Right lobe of liver (tissue), 6 donors: ENCODE measurements at regions not wholly inside any gene's neighbourhood (a gene's known extent, or its start where the extent isn't known, plus 50 kb on each side); places are given as distances from the start of the nearest gene placed in this dataset.

Experiments used
- ATAC-seq, 4 donors: fragments of 200-7000 bp; cut with Tn5 transposase; one replicate each; pipeline ENCODE4 v1.9.1; 2020; ENCODE audit warnings: mild to moderate bottlenecking in 4 of 4, moderate library complexity in 4 of 4
- DNase-seq, 3 donors: peaks; one replicate each; pipeline ENCODE4 v3.0.0-alpha.2; 2020
- H3K27ac ChIP-seq, 3 donors: fragments of 200-600 bp; one replicate each; pipeline ENCODE4 v1.8.0; 2022
- H3K27me3 ChIP-seq, 2 donors: fragments of 200-600 bp; one replicate each; pipeline ENCODE4 v1.8.0; 2022
- H3K36me3 ChIP-seq, 4 donors: fragments of 200-600 bp; sonication (generic) in 1 of 4; one replicate each; pipeline versions ENCODE4 v1.5.1 to v1.8.0; 2017 to 2022; ENCODE audit warnings: control low read depth in 1 of 4
- H3K4me1 ChIP-seq, 4 donors: fragments of 200-600 bp; sonication (generic) in 1 of 4; one replicate each; pipeline versions ENCODE4 v1.5.1 to v1.8.0; 2017 to 2022; ENCODE audit warnings: control low read depth in 1 of 4
- H3K4me3 ChIP-seq, 3 donors: fragments of 200-600 bp; one replicate each; pipeline ENCODE4 v1.8.0; 2022
- H3K9me3 ChIP-seq, 4 donors: fragments of 200-600 bp; sonication (generic) in 1 of 4; one replicate each; pipeline versions ENCODE4 v1.5.1 to v1.8.0; 2017 to 2022; ENCODE audit warnings: control low read depth in 1 of 4
- POLR2A ChIP-seq: fragments of 450-650 bp; IDR thresholded peaks from one replicate; pipeline ENCODE4 v1.6.1; 2017; ENCODE audit warnings: antibody characterized with exemption, mild to moderate bottlenecking
- WGBS: methylation state at CpG from one replicate; pipeline ENCODE4 v1.1.6; 2018; ENCODE audit warnings: low coverage, low lambda C conversion rate; ENCODE audit not compliant: insufficient coverage; ENCODE audit errors: missing lambda C conversion rate; 5-methylcytosine and 5-hydroxymethylcytosine counted together
- intact Hi-C, 2 donors: fragments of 100-400 bp; cut with DNase I; formaldehyde crosslinking; loops; one replicate each; pipeline versions ENCODE4 v1.11.2 to v1.14.1; 2022
- TF ChIP-seq, protein P1 (sequence below), 4 donors: fragments of 200-600 bp in 3 of 4; fragments of 450-650 bp in 1 of 4; IDR thresholded peaks; one replicate each; pipeline versions ENCODE4 v1.5.1 to v1.8.0; 2016 to 2022; ENCODE audit warnings: antibody characterized with exemption in 4 of 4, mild to moderate bottlenecking in 2 of 4
- donor health status: DM: no; HTN: yes; CAD: no.
- donor health status: DM: no; HTN: no; CAD: no.
- donor health status: DM: no; HTN: no; CAD: no.
- donor health status: DM: no; HTN: yes; CAD: no.
- donor health status: DM: no; HTN: yes; CAD: no.

DNA sequence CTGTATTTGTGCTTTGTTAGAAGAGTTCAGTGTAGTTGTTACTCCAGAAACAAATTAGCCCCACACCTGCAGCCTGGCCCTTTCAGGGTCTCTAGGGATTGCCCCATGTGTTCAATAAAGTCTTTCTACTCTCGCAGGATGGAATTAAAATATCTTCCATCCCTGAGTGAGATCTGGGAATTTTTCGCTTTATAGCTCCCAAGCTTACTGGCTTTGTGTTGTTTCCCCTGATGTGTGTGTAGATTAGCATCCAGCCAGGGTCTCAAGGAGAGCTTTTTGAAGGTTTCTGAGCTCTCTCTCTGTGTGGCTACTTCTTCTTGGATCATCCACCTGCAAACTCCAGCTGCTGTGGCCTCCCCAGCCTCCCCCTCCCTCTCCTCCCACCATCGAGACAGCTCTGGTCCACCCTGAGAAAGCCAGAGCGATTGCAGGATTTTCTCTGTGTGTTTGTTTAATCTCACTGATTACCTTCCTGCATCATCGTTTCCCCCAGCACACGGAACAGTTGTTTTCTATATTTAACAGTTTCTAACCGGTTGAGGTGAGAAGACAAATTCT is 553.5 kb downstream of the TBC1D22A start:
- no peaks in the 10 kb centered on the region for H3K36me3 ChIP-seq
- H3K9me3 ChIP-seq = peaks cover 0 to under 1% (median 0%) of the 10 kb centered on the region in 4 donors
- WGBS = 41% methylated on average over 7 of the region's 7 CpGs
- ATAC-seq (no peak), DNase-seq (no peak)
- H3K27ac ChIP-seq = no peak overlapping the region
- no peaks in the 10 kb centered on the region for H3K27me3 ChIP-seq
- TF ChIP-seq, protein P1, sequence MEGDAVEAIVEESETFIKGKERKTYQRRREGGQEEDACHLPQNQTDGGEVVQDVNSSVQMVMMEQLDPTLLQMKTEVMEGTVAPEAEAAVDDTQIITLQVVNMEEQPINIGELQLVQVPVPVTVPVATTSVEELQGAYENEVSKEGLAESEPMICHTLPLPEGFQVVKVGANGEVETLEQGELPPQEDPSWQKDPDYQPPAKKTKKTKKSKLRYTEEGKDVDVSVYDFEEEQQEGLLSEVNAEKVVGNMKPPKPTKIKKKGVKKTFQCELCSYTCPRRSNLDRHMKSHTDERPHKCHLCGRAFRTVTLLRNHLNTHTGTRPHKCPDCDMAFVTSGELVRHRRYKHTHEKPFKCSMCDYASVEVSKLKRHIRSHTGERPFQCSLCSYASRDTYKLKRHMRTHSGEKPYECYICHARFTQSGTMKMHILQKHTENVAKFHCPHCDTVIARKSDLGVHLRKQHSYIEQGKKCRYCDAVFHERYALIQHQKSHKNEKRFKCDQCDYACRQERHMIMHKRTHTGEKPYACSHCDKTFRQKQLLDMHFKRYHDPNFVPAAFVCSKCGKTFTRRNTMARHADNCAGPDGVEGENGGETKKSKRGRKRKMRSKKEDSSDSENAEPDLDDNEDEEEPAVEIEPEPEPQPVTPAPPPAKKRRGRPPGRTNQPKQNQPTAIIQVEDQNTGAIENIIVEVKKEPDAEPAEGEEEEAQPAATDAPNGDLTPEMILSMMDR (IDR thresholded peaks at IDR 0.05) = no peak
- no peak for TF ChIP-seq POLR2A
- intact Hi-C loops = no loop called here
- H3K4me3 ChIP-seq = no peak overlapping the region
- no peaks in the 10 kb centered on the region for H3K4me1 ChIP-seq

- Histone ChIP-seq H3K4me3 (no peak overlapping the region), H3K27ac (no peak overlapping the region), H3K27me3 (no peaks in the 10 kb centered on the region), H3K9me3 (no peaks in the 10 kb centered on the region), H3K4me1 (no peaks in the 10 kb centered on the region), H3K36me3 (no peaks in the 10 kb centered on the region)
- DNase-seq (no peak), ATAC-seq (no peak)
- intact Hi-C loops = no loop called here
- 47% methylated on average over 1 of the region's 1 CpG for WGBS
- no peak for TF ChIP-seq POLR2A
- TF ChIP-seq, protein P1 (IDR thresholded peaks at IDR 0.05) = no peak
Measured at GRCh38 chr22:47310601-47311000, 548.2 kb downstream of the TBC1D22A start.

DNA sequence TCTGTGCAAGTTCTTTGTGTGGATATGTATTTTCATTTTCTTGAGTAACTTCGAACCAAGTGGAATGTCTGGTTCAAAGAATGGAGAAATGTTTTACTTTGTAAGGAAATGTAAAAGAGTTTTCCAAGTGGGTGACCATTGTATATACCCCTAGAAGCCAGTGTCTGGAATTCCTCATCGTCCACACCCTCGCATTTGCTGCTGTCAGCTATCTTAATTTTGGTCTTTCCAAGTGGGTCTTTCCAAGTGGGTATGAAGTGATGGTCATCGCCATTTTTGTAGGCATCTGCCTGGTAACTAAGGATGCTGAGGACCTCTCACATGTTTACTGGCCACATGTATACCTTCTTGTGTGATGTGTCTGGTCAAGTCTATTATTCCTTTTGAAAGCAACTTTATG is 547.5 kb downstream of the TBC1D22A start:
- TF ChIP-seq, protein P1 (IDR thresholded peaks at IDR 0.05) = no peak
- TF ChIP-seq POLR2A = no peak
- WGBS = 59% methylated on average over 4 of the region's 4 CpGs
- ATAC-seq = no peak
- H3K27ac ChIP-seq = no peak overlapping the region
- no peaks in the 10 kb centered on the region for H3K9me3 ChIP-seq
- no peak for DNase-seq
- no peaks in the 10 kb centered on the region for H3K36me3 ChIP-seq
- no peak overlapping the region for H3K4me3 ChIP-seq
- intact Hi-C loops = no loop called here
- no peaks in the 10 kb centered on the region for H3K27me3 ChIP-seq
- H3K4me1 ChIP-seq = no peaks in the 10 kb centered on the region

- intact Hi-C loops = no loop called here
- no peak overlapping the region for H3K27ac ChIP-seq
- H3K4me3 ChIP-seq = no peak overlapping the region
- no peak for TF ChIP-seq POLR2A
- TF ChIP-seq, protein P1 (IDR thresholded peaks at IDR 0.05) = no peak
- no peaks in the 10 kb centered on the region for H3K9me3 ChIP-seq
- WGBS = 65% methylated on average over 6 of the region's 6 CpGs
- H3K27me3 ChIP-seq = no peaks in the 10 kb centered on the region
- H3K4me1 ChIP-seq = no peaks in the 10 kb centered on the region
- no peaks in the 10 kb centered on the region for H3K36me3 ChIP-seq
- ATAC-seq (no peak), DNase-seq (no peak)
Measured at GRCh38 chr22:47309476-47309875, 547.0 kb downstream of the TBC1D22A start.

DNA sequence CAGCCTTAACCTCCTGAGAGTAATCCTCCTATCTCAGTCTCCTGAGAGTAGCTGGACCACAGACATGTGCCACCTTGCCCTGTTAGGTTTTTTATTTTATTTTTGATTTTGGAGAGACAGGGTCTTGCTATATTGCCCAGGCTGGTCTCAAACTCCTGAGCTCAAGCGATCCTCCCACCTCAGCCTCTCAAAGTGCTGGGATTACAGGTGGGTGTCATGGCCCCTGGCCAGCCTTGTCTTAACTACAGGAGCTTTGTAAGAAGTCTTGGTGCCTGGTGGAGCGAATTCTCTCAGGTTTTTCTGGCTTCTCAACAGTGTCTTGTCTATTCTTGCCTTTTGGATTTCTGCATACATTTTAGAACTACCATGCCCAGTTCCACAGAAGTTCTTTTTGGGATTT is 546.4 kb downstream of the TBC1D22A start:
- TF ChIP-seq POLR2A = no peak
- TF ChIP-seq, protein P1 (IDR thresholded peaks at IDR 0.05) = no peak
- Histone ChIP-seq H3K27ac (no peak overlapping the region), H3K27me3 (no peaks in the 10 kb centered on the region), H3K36me3 (no peaks in the 10 kb centered on the region), H3K4me1 (no peaks in the 10 kb centered on the region), H3K4me3 (no peak overlapping the region), H3K9me3 (no peaks in the 10 kb centered on the region)
- DNase-seq (no peak), ATAC-seq (no peak)
- WGBS = 45% methylated on average over 2 of the region's 2 CpGs
- intact Hi-C loops = no loop called here
